Transverse colon (tissue), 4 donors: ENCODE measurements at regions not wholly inside any gene's neighbourhood (a gene's known extent, or its start where the extent isn't known, plus 50 kb on each side); places are given as distances from the start of the nearest gene placed in this dataset.

ENCODE experiments used
- DNase-seq: peaks from one replicate; pipeline ENCODE4 v3.0.0-alpha.2; 2019
- H3K27ac ChIP-seq, 4 donors: fragments of 200-600 bp; sonication (generic); 2 replicates each; pipeline ENCODE4 v1.5.1; 2016 to 2018; ENCODE audit warnings: inconsistent platforms in 4 of 4
- H3K27me3 ChIP-seq: fragments of 200-600 bp; sonication (generic); 2 replicates; pipeline ENCODE4 v1.5.1; 2017; ENCODE audit warnings: inconsistent platforms
- H3K36me3 ChIP-seq, 4 donors: fragments of 200-600 bp; sonication (generic); 2 replicates each; pipeline ENCODE4 v1.5.1; 2017 to 2019; ENCODE audit warnings: inconsistent platforms in 4 of 4
- H3K4me1 ChIP-seq, 4 donors: fragments of 200-600 bp; sonication (generic); 2 replicates each; pipeline ENCODE4 v1.5.1; 2017 to 2020; ENCODE audit warnings: inconsistent platforms in 4 of 4
- H3K4me3 ChIP-seq, 4 donors: fragments of 200-600 bp; sonication (generic); 1 replicate in 1 of 4; 2 replicates in 3 of 4; pipeline versions ENCODE4 v1.5.1 to v1.6.1; 2017 to 2019; ENCODE audit warnings: inconsistent platforms in 4 of 4
- H3K9me3 ChIP-seq, 2 donors: fragments of 200-600 bp; sonication (generic); 2 replicates each; pipeline ENCODE4 v1.5.1; 2017 to 2019; ENCODE audit warnings: inconsistent platforms in 2 of 2
- CTCF ChIP-seq, 5 experiments: fragments of 200-600 bp in 3 of 5; fragments of 450-650 bp in 2 of 5; sonication (generic) in 3 of 5; IDR thresholded peaks; 1 replicate in 2 of 5; 2 replicates in 3 of 5; pipeline ENCODE4 v1.5.1; 2016 to 2017; ENCODE audit warnings: antibody characterized with exemption in 5 of 5, inconsistent platforms in 3 of 5, mild to moderate bottlenecking in 2 of 5, moderate library complexity in 1 of 5
- EP300 ChIP-seq: sonication (generic); formaldehyde crosslinking; IDR thresholded peaks from one replicate; pipeline ENCODE4 v1.6.1; 2017; ENCODE audit warnings: antibody characterized with exemption, low read depth
- POLR2A ChIP-seq: fragments of 450-650 bp; IDR thresholded peaks from one replicate; pipeline ENCODE4 v1.6.1; 2016; ENCODE audit warnings: antibody characterized with exemption, mild to moderate bottlenecking, moderate library complexity
- POLR2AphosphoS5 ChIP-seq, 3 donors: sonication (generic); formaldehyde crosslinking; IDR thresholded peaks; one replicate each; pipeline ENCODE4 v1.6.1; 2016; ENCODE audit warnings: antibody characterized with exemption in 3 of 3
- WGBS, 2 donors: methylation state at CpG; one replicate each; pipeline ENCODE4 v1.1.5; 2018; ENCODE audit warnings: low coverage in 1 of 2; 5-methylcytosine and 5-hydroxymethylcytosine counted together
- in situ Hi-C, 4 donors: fragments of 200-750 bp; cut with MboI; loops; one replicate each; pipeline versions ENCODE4 v1.15.0 to v1.15.1; 2017; ENCODE audit warnings: low sequenced_read_pairs in 3 of 4, low pct_ligation_motif_present in 1 of 4, low pct_unique_long_range_greater_than_20kb in 1 of 4
- intact Hi-C: fragments of 100-400 bp; cut with DNase I; formaldehyde crosslinking; loops from one replicate; pipeline ENCODE4 v1.15.1; 2023; ENCODE audit warnings: low total_unique reads

- peak; percentile 58 for DNase-seq
- intact Hi-C loops = no loop called here
- Histone ChIP-seq H3K27ac (peak overlapping the region; percentile 21 to 68 (median 36)), H3K9me3 (no peaks in the 10 kb centered on the region), H3K27me3 (no peaks in the 10 kb centered on the region), H3K4me3 (no peak overlapping the region), H3K36me3 (no peaks in the 10 kb centered on the region), H3K4me1 (peaks cover 7 to 26% (median 8%) of the 10 kb centered on the region in 4 donors)
- 31 to 42% methylated on average over 2 of the region's 2 CpGs for WGBS, 2 donors
- TF ChIP-seq CTCF (IDR thresholded peaks at IDR 0.05) (no peak), POLR2A (no peak), EP300 (no peak), POLR2AphosphoS5 (IDR thresholded peaks at IDR 0.05) (peak in 1 of 3 donors; percentile 38)
- in situ Hi-C loops = no loop called here
Observed at GRCh38 chr6:138550346-138550767, 51.1 kb upstream of the NHSL1 start.

DNA sequence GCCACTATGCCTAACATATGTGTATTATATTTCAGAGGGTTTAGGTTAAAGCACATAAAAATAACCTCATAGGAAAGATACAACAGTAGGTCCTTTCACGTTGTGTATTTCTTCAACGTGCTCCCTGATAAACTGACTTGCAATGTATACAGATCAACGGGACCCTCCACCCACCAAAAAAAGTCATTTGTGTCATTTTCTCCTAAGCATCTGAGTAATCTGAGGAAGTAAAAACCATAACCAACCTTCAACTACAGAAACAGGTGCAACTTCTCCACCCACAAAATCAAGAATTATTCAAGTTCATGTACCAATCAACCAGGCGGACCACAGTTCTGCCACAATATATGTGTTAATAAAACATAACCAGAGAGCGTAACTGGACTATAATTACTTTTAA lies 54.9 kb upstream of the NHSL1 start:
- no peak overlapping the region for H3K27ac ChIP-seq
- 73 to 86% methylated on average over 5 of the region's 5 CpGs for WGBS, 2 donors

DNA sequence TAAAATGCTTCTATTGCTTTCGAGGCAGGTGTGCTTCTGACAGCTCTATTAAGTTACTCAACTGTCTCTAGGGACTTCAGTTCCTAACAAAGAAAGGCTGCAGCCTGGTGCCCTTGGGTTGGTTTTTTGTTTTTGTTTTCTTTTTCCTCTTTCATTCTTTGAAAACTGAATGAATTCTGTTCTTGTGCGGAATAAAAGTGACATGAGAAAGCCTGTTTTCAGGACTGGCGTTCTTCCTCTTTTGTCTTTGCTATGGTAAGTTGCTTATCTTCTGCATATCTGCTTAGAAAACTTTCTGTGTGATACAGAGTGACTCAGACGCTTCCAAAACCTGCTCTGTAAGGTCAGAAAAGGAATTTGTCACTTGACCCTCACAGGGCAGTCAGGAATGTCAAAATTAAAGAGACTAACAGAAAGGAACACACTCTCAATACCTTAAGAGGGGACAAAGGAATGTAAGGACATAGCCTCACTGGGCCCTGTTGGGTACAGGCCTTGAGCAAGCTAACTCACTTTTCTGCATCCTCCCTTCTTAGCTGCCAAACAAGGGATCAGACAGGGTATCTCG lies 56.2 kb upstream of the NHSL1 start:
- intact Hi-C loops = no loop called here
- DNase-seq = no peak
- no peak overlapping the region for H3K4me3 ChIP-seq
- H3K4me1 ChIP-seq = peaks cover 0 to 27% (median 6%) of the 10 kb centered on the region in 4 donors
- in situ Hi-C loops = no loop called here
- TF ChIP-seq CTCF (IDR thresholded peaks at IDR 0.05) (no peak), POLR2A (no peak), POLR2AphosphoS5 (IDR thresholded peaks at IDR 0.05) (no peak), EP300 (no peak)
- no peak overlapping the region for H3K27ac ChIP-seq
- H3K9me3 ChIP-seq = no peaks in the 10 kb centered on the region
- H3K27me3 ChIP-seq = no peaks in the 10 kb centered on the region
- WGBS, 2 donors = 63 to 89% methylated on average over 3 to 5 of the region's 5 CpGs
- no peaks in the 10 kb centered on the region for H3K36me3 ChIP-seq

More for the DNA sequence above, 54.9 kb upstream of the NHSL1 start:
- Histone ChIP-seq H3K4me3 (no peak overlapping the region), H3K9me3 (no peaks in the 10 kb centered on the region), H3K36me3 (no peaks in the 10 kb centered on the region), H3K27me3 (no peaks in the 10 kb centered on the region), H3K4me1 (peaks cover 0 to 24% (median 2%) of the 10 kb centered on the region in 4 donors)
- in situ Hi-C loops (no loop called here), intact Hi-C loops (no loop called here)
- DNase-seq = no peak
- no peak for TF ChIP-seq EP300
- TF ChIP-seq CTCF (IDR thresholded peaks at IDR 0.05) = no peak

DNA sequence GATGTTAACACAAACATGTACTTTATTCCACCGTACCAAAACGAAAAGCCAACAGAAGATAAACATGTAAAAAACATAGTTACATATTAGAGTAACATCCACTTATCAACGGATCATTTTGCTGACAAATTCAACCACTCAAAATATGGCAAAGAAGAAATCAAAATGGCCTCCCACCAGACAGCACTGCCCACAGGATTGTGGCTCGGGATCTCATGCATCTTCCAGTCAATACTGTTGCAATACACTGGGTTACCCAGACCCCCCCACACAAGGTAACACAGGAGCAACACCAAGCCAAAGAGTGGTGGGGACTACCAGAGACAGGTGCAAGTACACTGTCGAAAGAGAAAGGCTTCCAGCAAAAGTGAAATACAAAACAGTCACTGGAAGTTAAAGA lies 57.9 kb upstream of the NHSL1 start:
- Histone ChIP-seq H3K36me3 (no peaks in the 10 kb centered on the region), H3K4me3 (no peak overlapping the region), H3K27me3 (no peaks in the 10 kb centered on the region), H3K27ac (no peak overlapping the region), H3K9me3 (no peaks in the 10 kb centered on the region), H3K4me1 (peaks cover 0 to 26% (median 10%) of the 10 kb centered on the region in 4 donors)
- intact Hi-C loops = no loop called here
- in situ Hi-C loops = no loop called here
- WGBS, 2 donors = 76 to 79% methylated on average over 3 to 5 of the region's 5 CpGs
- no peak for TF ChIP-seq EP300
- TF ChIP-seq POLR2AphosphoS5 (IDR thresholded peaks at IDR 0.05) = no peak
- no peak for DNase-seq

GRCh38 chr6:138559143-138559542 lies 59.8 kb upstream of the NHSL1 start:
- no peak for DNase-seq
- Histone ChIP-seq H3K9me3 (no peaks in the 10 kb centered on the region), H3K27me3 (no peaks in the 10 kb centered on the region), H3K27ac (peak overlapping the region in 1 of 4 donors; percentile 80), H3K36me3 (no peaks in the 10 kb centered on the region), H3K4me3 (no peak overlapping the region), H3K4me1 (peaks cover 0 to 26% (median 10%) of the 10 kb centered on the region in 4 donors)
- TF ChIP-seq EP300 = no peak
- no peak for TF ChIP-seq CTCF (IDR thresholded peaks at IDR 0.05)
- TF ChIP-seq POLR2A = no peak
- TF ChIP-seq POLR2AphosphoS5 (IDR thresholded peaks at IDR 0.05) = no peak
- WGBS, 2 donors = 78 to 100% methylated on average over 1 to 4 of the region's 4 CpGs
- intact Hi-C loops (no loop called here), in situ Hi-C loops (no loop called here)
